ENCODE measurements at regions not wholly inside any gene's neighbourhood (a gene's known extent, or its start where the extent isn't known, plus 50 kb on each side); places are given as distances from the start of the nearest gene placed in this dataset.
"Not testable (repeated sequence)": the region's sequence is repeated elsewhere in the genome, so short reads cannot be mapped to it uniquely, and the experiment has no call there.

DNA sequence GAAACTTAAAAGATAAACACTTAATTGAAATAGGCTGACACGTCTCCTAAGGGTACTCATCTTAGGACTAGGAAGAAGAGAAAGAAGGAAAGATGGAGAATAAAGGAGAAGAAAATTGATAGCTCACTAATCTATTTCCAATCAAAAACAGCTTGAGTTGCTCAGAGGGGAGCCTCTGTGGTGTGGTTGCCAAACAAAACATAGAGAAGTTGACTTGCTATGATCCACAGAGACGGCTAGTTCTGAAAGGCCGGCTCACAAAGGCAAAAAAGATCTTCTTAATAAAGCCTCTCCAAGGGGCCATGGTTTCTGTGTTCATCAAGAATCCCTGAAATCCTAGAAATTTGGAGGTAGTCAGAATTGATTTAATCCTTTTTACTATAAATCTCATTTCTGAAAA lies 644.1 kb downstream of the LMO4 start:
- DNase-seq: peak; percentile 80

- no peak for DNase-seq
Measured at GRCh38 chr1:87973896-87974295, 645.2 kb downstream of the LMO4 start.

- DNase-seq: no peak
Measured at GRCh38 chr1:87976316-87976715, 647.6 kb downstream of the LMO4 start.

- DNase-seq: no peak
Measured at GRCh38 chr1:87977145-87977544, 648.5 kb downstream of the LMO4 start.

DNA sequence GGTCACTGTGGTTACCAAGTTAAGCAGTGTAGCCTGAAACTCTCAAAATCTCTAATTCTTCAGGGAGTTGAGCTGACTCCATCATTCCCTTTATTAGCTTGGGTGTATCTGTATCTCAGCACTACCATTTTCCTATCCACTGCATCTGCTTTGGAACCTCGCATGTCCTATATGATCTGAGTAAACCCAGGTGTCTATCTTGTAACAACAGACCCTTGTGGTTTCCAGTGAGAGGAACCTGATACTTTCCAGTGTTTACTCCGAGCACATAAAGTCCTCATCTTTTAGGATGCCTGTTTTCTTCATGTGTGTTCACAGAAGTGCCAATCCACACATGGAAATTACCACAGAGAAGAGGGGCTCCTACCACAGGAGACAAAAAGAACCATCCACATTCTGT lies 650.4 kb downstream of the LMO4 start:
- DNase-seq: no peak

DNA sequence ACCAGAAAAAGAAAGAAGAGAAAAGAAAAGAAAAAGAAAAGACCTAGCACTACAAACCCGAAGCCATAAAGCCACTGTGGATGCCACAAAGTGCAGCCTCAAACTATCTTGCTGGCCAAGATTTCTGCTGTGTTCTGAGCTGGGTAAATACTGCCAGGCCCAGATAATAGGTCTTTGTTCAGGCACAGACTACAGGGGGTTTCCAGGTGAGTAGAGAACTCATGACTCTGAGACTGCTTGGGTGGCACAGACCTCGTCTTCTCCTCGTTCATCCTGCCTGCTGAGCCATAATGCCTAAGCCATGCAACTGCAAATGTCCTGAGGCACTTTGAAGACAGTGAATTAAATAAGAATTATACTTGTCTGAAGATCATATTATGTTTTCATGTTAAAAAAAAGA lies 651.8 kb downstream of the LMO4 start:
- no peak for DNase-seq

- no peak for DNase-seq
Measured at GRCh38 chr1:87981386-87981785, 652.7 kb downstream of the LMO4 start.

- peak; percentile 49 for DNase-seq
Measured at GRCh38 chr1:87981810-87982209, 653.1 kb downstream of the LMO4 start.

- DNase-seq: no peak
Measured at GRCh38 chr1:87983841-87984240, 655.2 kb downstream of the LMO4 start.

DNA sequence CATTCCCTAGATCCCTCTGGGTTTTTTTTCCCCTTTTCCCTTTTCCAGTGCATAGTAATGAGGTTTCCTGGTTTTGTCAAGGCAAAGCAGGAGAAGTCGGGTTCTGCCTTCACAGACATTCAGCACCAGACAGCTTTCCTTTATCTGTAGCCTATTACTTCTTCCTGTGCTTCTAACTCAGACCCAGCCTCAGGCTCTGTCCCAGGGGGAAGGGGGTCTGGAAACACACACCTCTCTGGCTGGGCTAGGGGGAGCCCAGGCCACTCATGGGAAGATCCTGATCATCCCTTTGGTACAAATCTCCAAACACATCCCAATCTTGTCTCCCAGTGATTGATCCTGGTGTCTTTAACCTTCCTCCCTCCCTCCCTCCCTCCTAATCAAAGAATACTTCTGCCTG lies 656.4 kb downstream of the LMO4 start:
- no peak for DNase-seq

DNA sequence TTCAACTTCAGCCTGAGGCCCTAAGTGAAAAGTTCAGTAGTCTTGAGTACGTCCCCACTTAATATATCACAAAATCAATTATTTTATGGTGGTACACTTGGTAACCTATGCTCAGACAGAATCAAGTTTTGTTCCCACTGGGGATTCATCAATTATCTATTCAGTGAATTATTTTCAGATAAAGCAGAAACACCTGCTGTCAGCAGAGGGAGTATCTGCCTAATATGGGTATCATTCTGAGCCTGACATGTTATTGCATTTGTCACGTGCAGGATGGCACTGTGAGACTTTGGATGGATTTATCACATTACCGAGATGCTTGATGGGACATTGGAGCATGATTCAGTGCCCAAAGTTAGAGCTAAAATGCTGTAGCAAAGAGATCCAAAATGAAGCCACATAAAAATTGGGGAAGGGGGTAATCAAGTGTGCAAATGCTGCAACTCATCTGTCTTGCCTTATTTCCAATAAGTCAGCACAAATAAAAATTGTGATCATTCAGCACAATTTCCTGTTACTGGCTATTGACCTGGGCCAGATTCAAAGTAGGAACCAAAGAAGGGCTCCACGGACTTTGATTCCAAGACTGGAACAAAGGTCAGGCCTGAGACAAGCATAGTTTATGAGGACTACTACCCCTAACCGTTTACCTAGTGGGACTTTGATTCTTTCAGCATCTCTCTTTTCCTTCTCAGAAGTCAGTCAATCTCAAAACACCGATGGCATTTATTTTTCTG lies 657.6 kb downstream of the LMO4 start:
- DNase-seq: no peak

- no peak for DNase-seq
Measured at GRCh38 chr1:87989346-87989745, 660.7 kb downstream of the LMO4 start.

DNA sequence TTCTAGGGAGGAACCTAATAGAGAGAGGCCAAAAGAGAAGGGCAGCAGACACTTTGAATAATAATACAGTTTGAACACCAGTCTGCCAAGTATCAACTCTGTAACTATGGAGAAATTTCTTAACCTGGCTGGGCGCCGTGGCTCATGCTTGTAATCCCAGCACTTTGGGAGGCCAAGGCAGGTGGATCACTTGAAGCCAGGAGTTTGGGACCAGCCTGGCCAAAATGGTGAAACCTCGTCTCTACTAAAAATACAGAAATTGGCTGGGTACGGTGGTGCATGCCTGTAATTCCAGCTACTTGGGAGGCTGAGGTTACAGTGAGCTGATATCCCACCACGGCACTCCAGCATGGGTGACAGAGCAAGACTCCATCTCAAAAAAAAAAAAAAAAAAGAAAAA lies 663.9 kb downstream of the LMO4 start:
- DNase-seq: not testable (repeated sequence)

GRCh38 chr1:87993051-87993450 lies 664.4 kb downstream of the LMO4 start:
- no peak for DNase-seq

DNA sequence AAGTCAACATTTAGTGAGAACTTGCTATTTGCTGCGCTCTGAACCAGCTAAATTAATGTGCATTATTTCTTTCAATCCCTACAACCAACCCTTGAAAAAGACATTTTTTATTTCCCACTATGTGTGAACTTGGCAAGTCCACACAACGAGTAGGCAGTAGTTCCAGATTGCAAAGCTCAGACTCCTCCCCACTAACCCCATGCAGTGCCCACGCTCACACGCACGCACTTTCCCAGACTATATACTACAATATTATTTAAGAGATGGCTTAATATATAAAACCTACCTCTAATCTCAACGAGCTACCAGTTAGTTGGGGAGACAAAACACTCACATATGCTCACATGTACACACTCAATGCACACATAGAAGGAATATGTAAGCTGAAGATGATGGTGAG lies 671.2 kb downstream of the LMO4 start:
- no peak for DNase-seq

DNA sequence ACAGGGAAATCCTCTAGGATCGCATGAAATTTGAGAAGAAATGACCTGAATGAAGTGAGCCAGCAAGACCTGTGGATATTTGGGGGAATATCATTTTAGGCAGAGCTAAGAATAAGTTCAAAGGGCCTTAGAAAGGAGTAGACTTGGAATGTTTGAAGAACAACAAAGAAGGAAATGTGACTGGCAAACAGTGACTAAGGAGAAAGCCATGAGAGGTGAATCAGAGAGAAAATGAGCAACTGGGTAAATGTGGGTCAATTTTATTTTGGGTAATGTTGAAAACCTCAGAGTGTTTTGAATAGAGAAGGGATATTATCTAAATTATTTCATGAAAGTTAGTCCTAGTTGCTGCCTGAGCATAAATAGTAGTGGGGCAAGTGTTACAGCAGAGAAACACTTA lies 672.8 kb downstream of the LMO4 start:
- DNase-seq: peak; percentile 57

DNA sequence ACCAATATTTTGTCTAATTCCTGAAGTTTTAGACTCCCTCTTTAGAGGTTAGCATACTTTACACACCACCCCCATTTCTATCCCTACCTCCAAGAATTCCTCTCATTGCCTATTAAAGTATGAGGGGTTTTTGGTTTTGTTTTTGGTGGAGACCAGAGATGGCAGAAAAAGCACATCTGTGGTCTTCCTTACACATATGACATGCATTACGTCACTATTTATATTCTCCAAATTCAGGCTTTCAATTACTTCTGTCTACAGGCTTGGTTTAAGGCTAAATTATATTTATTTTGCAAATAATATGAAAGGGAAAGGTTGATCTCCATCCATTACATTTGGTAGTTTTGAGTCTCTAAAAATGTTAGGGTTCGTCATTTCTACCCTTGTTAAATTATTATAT lies 674.6 kb downstream of the LMO4 start:
- DNase-seq: no peak

DNA sequence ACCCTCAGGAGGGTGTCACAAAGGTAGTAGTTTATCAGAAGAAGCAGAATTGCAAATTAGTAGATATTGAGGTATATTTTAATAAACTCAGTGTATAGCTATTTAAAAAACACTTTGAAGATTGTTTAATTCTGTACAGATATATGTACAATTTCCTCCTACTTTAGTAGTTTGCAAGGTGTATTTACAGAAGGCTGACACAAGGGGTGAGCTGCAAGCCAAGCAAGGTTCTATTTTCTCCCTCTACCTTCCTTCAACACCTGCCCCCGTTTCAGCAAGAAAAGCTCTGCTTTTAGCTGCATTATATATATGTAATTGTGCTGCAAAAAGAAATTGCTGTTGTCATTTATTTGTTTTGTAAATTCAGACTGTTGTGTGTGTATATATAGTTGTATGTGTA lies 674.2 kb upstream of the PKN2 start:
- DNase-seq: no peak

DNA sequence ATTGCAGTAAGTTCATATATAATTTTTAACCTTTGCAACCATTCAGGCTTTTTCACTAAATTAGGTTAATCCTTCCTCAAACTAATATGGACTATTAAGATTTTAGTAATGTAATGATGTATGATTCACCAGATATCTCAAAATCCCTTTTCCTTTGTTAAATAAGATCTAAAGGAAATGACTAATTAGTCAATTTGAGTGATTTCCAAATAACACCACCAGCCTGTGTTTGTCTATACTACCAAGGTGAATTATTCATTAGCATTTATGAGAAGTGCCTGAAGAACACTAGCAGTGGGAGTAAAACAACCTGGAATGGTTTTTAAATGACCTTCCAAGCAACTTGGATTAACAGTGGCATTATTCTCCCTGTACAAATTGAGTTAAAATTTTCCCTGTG lies 670.6 kb upstream of the PKN2 start:
- DNase-seq: no peak

DNA sequence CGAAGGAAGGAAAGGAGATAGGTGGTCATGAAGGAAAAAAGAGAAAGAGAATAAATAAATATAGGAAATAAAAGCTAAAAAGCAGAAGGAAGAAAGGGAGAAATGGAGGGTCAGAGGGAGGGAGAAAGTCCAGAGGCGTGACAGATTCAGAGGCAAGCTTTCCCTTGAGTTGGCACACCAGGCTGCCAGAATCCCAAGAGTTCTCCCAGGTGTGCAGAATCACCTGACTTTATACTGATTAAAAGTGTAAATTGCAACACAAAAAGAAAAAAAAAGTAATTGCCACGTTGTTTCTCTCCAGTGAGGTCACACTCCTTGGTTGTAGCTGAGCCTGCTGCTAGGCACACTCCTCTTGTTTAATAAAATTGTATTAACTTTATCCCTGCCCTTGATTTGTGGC lies 669.9 kb upstream of the PKN2 start:
- DNase-seq: no peak

GRCh38 chr1:88016947-88017346 lies 667.1 kb upstream of the PKN2 start:
- DNase-seq: no peak

DNA sequence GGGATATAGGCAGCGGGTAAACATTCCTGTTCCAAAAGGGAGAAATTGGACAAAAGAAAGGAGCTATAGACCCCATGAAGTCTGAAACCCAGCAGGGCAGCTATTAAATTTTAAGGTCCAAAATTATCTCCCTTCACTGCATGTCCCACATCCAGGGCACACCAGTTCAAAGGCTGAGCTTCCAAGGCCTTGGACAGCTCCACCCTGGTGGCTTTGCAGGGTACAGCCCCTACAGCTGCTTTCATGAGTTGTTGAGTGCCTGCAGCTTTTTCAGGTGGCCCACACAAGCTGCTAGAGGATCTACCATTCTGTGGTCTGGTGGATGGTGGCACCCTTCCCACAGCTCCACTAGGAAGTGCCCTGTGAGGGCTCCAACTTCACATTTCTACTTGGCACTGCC lies 662.5 kb upstream of the PKN2 start:
- DNase-seq: no peak

- no peak for DNase-seq
Measured at GRCh38 chr1:88022516-88022915, 661.6 kb upstream of the PKN2 start.

DNA sequence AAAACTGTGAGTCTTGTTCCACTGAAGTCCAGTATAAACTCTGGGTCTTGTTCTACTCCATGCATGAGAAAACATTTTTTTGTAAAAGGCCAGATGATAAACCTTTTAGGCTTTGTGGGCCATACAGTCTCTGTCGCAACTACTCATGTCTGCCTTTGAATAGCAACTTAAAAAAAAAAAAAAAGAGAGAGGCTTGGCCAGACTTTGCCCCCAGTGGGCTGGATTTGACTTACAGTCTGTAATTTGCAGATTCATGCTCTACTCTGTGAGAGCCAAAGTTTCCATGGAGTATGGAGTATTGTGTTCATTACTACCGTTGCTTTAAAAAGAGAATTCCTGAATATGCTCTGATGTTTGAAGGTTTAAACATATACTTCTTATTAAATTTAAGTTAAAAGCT lies 654.9 kb upstream of the PKN2 start:
- peak; percentile 39 for DNase-seq

DNA sequence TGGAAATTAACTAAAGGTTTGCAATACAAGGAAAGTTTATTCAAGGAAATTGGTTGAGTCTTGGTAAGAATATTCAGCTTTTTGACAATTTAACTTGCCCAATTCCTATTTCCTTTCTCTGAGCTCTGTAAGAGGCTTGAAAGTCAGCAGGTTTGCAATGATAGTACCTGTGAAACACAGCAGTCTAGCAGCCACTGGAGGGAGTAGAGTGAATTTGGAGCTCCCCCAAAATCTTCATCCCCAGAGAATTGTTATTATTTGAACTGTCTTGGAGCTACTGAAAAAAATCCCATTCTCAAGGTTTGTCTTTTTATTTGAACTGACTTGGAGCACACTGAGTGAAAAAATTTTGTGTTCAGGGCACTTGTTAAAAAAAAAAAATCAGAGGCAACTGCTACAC lies 654.2 kb upstream of the PKN2 start:
- DNase-seq: peak; percentile 29

DNA sequence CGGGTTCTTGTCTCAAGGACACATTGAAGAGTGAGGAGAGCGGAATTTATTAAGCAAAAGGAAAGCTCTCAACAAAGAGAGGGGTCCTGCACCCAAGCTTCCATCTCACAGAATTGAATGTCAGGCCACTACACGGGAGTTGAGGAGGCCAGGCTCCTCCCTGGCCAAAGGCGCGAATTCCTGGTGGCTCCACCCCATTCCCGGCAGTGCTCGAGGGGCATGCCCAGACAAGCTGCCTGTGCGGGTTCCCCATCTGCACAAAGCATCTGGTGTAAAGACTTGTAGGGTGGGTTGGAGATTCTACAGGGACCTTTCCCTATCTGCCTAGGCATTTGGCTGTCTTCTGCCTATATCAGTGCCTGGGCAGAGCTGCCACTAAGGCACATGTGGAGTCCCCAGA lies 648.5 kb upstream of the PKN2 start:
- no peak for DNase-seq

All from fibroblast of upper back skin (primary cell).